GM12878 (cell line): ENCODE measurements at regions not wholly inside any gene's neighbourhood (a gene's known extent, or its start where the extent isn't known, plus 50 kb on each side); places are given as distances from the start of the nearest gene placed in this dataset.

Experiments used
- ATAC-seq: fragments of 200-7000 bp; cut with Tn5 transposase; 3 replicates; pipeline ENCODE4 v1.9.1; 2020; ENCODE audit warnings: mild to moderate bottlenecking, moderate library complexity
- BruUV-seq: library from RNA; stranded (reverse); fragments of 400-500 nt; replicated peaks from 2 replicates; lab custom pipeline; 2021; lab: Mats Ljungman, UMichigan
- CTCF ChIA-PET: fragments of 300-600 bp; sonication (Branson Sonifier 250); formaldehyde crosslinking; extraction: SDS; loops from one replicate; lab custom pipeline; 2021; ENCODE audit warnings: inconsistent platforms; lab: Yijun Ruan, JAX
- POLR2A ChIA-PET: fragments of 350-600 bp; formaldehyde crosslinking; extraction: SDS; loops from one replicate; lab custom pipeline; 2021; ENCODE audit warnings: inconsistent platforms; lab: Charles Lee
- RAD21 ChIA-PET: fragments of 300-600 bp; sonication (Branson Sonifier 250); formaldehyde crosslinking; loops from one replicate; lab custom pipeline; 2023; ENCODE audit warnings: antibody characterized with exemption; ENCODE audit not compliant: unreplicated experiment; lab: Charles Lee
- SMC1A ChIA-PET: fragments of 300-600 bp; sonication (Branson Sonifier 250); formaldehyde crosslinking; loops from one replicate; lab custom pipeline; 2023; ENCODE audit not compliant: unreplicated experiment, uncharacterized antibody; lab: Charles Lee
- DNase-seq: peaks from one replicate; pipeline ENCODE4 v3.0.0-alpha.2; 2011; ENCODE audit warnings: low read depth, low spot score
- FAIRE-seq: peaks from 3 replicates; lab custom pipeline; 2011; peaks lifted over from hg19 to GRCh38; lab: Jason Lieb, UNC
- H2AFZ ChIP-seq: 2 replicates; pipeline ENCODE4 v1.6.0; 2011; ENCODE audit warnings: low read depth, low read length, control low read depth; ENCODE audit not compliant: control insufficient read depth
- H3K27ac ChIP-seq: 2 replicates; pipeline ENCODE4 v1.5.1; 2011; ENCODE audit warnings: control low read depth; ENCODE audit not compliant: control insufficient read depth, insufficient read depth
- H3K27me3 ChIP-seq, 2 experiments: replicated peaks in 1 of 2; 2 replicates each; pipeline versions ENCODE4 v1.6.0 to v1.6.1; 2011; ENCODE audit warnings: low read length in 1 of 2; ENCODE audit not compliant: control insufficient read depth in 2 of 2, insufficient read depth in 2 of 2
- H3K36me3 ChIP-seq, 2 experiments: 2 replicates each; pipeline ENCODE4 v1.5.1; 2011; ENCODE audit warnings: low read length in 1 of 2; ENCODE audit not compliant: control insufficient read depth in 2 of 2, insufficient read depth in 2 of 2
- H3K4me1 ChIP-seq: 2 replicates; pipeline ENCODE4 v1.6.1; 2011; ENCODE audit warnings: mild to moderate bottlenecking, low read length, moderate library complexity, mixed read lengths; ENCODE audit not compliant: control insufficient read depth, insufficient read depth
- H3K4me2 ChIP-seq: 2 replicates; pipeline ENCODE4 v1.6.0; 2011; ENCODE audit warnings: control low read depth; ENCODE audit not compliant: control insufficient read depth, insufficient read depth
- H3K4me3 ChIP-seq: fragments of 200-600 bp; sonication (generic); 2 replicates; pipeline ENCODE4 v1.5.1; 2016
- H3K79me2 ChIP-seq: 2 replicates; pipeline ENCODE4 v1.6.0; 2011; ENCODE audit warnings: low read length; ENCODE audit not compliant: control insufficient read depth, insufficient read depth
- H3K9ac ChIP-seq: 2 replicates; pipeline ENCODE4 v1.8.0; 2011; ENCODE audit warnings: low read length, control low read depth, mixed read lengths; ENCODE audit not compliant: control insufficient read depth, insufficient read depth
- H3K9me3 ChIP-seq: replicated peaks from 3 replicates; pipeline ENCODE4 v1.5.1; 2011; ENCODE audit warnings: mild to moderate bottlenecking, low read length; ENCODE audit not compliant: control insufficient read depth, insufficient read depth
- H4K20me1 ChIP-seq: 2 replicates; pipeline ENCODE4 v1.6.0; 2011; ENCODE audit not compliant: control insufficient read depth, insufficient read depth
- CUX1 ChIP-seq: IDR thresholded peaks from 2 replicates; pipeline ENCODE4 v1.6.1; 2012; ENCODE audit warnings: improper control_type of control experiment, low read depth, low read length; ENCODE audit not compliant: insufficient replicate concordance
- FOS ChIP-seq: IDR thresholded peaks from 3 replicates; pipeline ENCODE4 v1.6.1; 2011; ENCODE audit warnings: borderline replicate concordance; ENCODE audit not compliant: insufficient read length; ENCODE audit errors: extremely low read depth
- HDAC6 ChIP-seq: fragments of 200-600 bp; sonication (generic); IDR thresholded peaks from one replicate; pipeline ENCODE4 v1.8.0; 2017; ENCODE audit warnings: antibody characterized with exemption; ENCODE audit not compliant: unreplicated experiment
- NFIC ChIP-seq: IDR thresholded peaks from 2 replicates; pipeline ENCODE4 v1.6.1; 2012; ENCODE audit warnings: low read depth, mild to moderate bottlenecking, inconsistent platforms, low read length, moderate library complexity
- PAX8 ChIP-seq: fragments of 450-650 bp; IDR thresholded peaks from 2 replicates; pipeline ENCODE4 v1.6.1; 2017; ENCODE audit warnings: mild to moderate bottlenecking, moderate library complexity
- POU2F2 ChIP-seq: IDR thresholded peaks from 3 replicates; pipeline ENCODE4 v1.6.1; 2011; ENCODE audit warnings: low read depth, mild to moderate bottlenecking, low read length, borderline replicate concordance
- RBBP5 ChIP-seq: fragments of 200-600 bp; sonication (generic); conservative IDR thresholded peaks from 2 replicates; pipeline ENCODE4 v1.6.1; 2016
- SIX5 ChIP-seq: IDR thresholded peaks from 2 replicates; pipeline ENCODE4 v1.6.1; 2011; ENCODE audit warnings: mild to moderate bottlenecking, low read depth, low read length, moderate library complexity; ENCODE audit not compliant: severe bottlenecking
- SUPT20H ChIP-seq: IDR thresholded peaks from 2 replicates; pipeline ENCODE4 v1.6.1; 2011; ENCODE audit warnings: low read depth, mild to moderate bottlenecking, low read length, moderate library complexity, borderline replicate concordance; ENCODE audit not compliant: control insufficient read depth
- USF1 ChIP-seq: IDR thresholded peaks from 2 replicates; pipeline ENCODE4 v1.6.1; 2011; ENCODE audit warnings: borderline replicate concordance, low read depth, mild to moderate bottlenecking, moderate library complexity, mixed read lengths, low read length; ENCODE audit not compliant: insufficient read depth; ENCODE audit errors: extremely low read length
- ZBTB33 ChIP-seq: fragments of 450-650 bp; IDR thresholded peaks from 2 replicates; pipeline ENCODE4 v1.6.1; 2017; ENCODE audit warnings: mild to moderate bottlenecking
- ZBTB40 ChIP-seq: fragments of 450-650 bp; IDR thresholded peaks from 2 replicates; pipeline ENCODE4 v1.6.1; 2016; ENCODE audit warnings: mild to moderate bottlenecking, moderate library complexity, borderline replicate concordance
- in situ Hi-C: fragments of 300-500 bp; cut with MboI; formaldehyde crosslinking; loops from 9 replicates; pipeline ENCODE4 v1.14.3; 2018; ENCODE audit warnings: mixed read lengths
- intact Hi-C: fragments of 100-400 bp; cut with micrococcal nuclease; formaldehyde crosslinking; loops from one replicate; pipeline ENCODE4 v1.14.2; 2022; ENCODE audit not compliant: unreplicated experiment

- ATAC-seq, result no peak
- RAD21 ChIA-PET, result no interaction called here
- Histone ChIP-seq H2AFZ (no peak overlapping the region), H3K9me3 (no peaks in the 10 kb centered on the region), H3K27ac (no peak overlapping the region), H3K79me2 (no peaks in the 10 kb centered on the region), H3K36me3 (no peaks in the 10 kb centered on the region), H3K4me2 (no peak overlapping the region), H4K20me1 (no peaks in the 10 kb centered on the region), H3K4me1 (no peaks in the 10 kb centered on the region)
- no peak for DNase-seq
- SMC1A ChIA-PET, result no interaction called here
- POLR2A ChIA-PET, result no interaction called here
- in situ Hi-C loops, result no loop called here
- intact Hi-C loops, result loop anchor here (10.0 kb wide), 3 partner anchors 447 to 1117 kb away; no protein-coding TSS in a partner anchor
- TF ChIP-seq NFIC (no peak), POU2F2 (no peak), SUPT20H (no peak), ZBTB40 (no peak), ZBTB33 (no peak), PAX8 (no peak), SIX5 (no peak), FOS (no peak), USF1 (no peak), RBBP5 (no peak), CUX1 (no peak), HDAC6 (no peak)
- TF ChIP-seq, all 136 proteins: peak for 0
- FAIRE-seq, result no peak
- Histone ChIP-seq H3K9ac (no peak overlapping the region), H3K4me3 (no peak overlapping the region), H3K27me3 (no peaks in the 10 kb centered on the region)
- CTCF ChIA-PET, result no interaction called here
- BruUV-seq, result no TSS peak
These were observed 171.5 kb upstream of the GRIK2 start for GRCh38 chr6:101222007-101222406.
